ENCODE measurements at regions not wholly inside any gene's neighbourhood (a gene's known extent, or its start where the extent isn't known, plus 50 kb on each side); places are given as distances from the start of the nearest gene placed in this dataset.
"Not testable (repeated sequence)": the region's sequence is repeated elsewhere in the genome, so short reads cannot be mapped to it uniquely, and the experiment has no call there.

- no peak for DNase-seq (ENCODE audit: low read depth)
Measured at GRCh38 chr14:38973083-38973700, 129.8 kb downstream of the SEC23A start.

GRCh38 chr14:38972511-38972910, 130.5 kb downstream of the SEC23A start:
- DNase-seq (ENCODE audit: low read depth), result no peak

- no peak for DNase-seq (ENCODE audit: low read depth)
Measured at GRCh38 chr14:38971258-38971921, 131.6 kb downstream of the SEC23A start.

- DNase-seq (ENCODE audit: low read depth), result no peak
Measured at GRCh38 chr14:38964630-38965029, 138.4 kb downstream of the SEC23A start.

- no peak for DNase-seq (ENCODE audit: low read depth)
Measured at GRCh38 chr14:38960946-38961531, 142.0 kb downstream of the SEC23A start.

GRCh38 chr14:38959021-38959420, 144.0 kb downstream of the SEC23A start:
- no peak for DNase-seq (ENCODE audit: low read depth)

- no peak for DNase-seq (ENCODE audit: low read depth)
Measured at GRCh38 chr14:38958589-38958988, 144.4 kb downstream of the SEC23A start.

GRCh38 chr14:38951451-38951850, 151.6 kb downstream of the SEC23A start:
- peak; percentile 61 for DNase-seq (ENCODE audit: low read depth)

- no peak for DNase-seq (ENCODE audit: low read depth)
Measured at GRCh38 chr14:38950676-38951075, 152.4 kb downstream of the SEC23A start.

- no peak for DNase-seq (ENCODE audit: low read depth)
Measured at GRCh38 chr14:38948576-38948975, 154.5 kb downstream of the SEC23A start.

- DNase-seq (ENCODE audit: low read depth), result peak; percentile 67
Measured at GRCh38 chr14:38948171-38948570, 154.9 kb downstream of the SEC23A start.

GRCh38 chr14:38947343-38947742, 155.7 kb downstream of the SEC23A start:
- DNase-seq (ENCODE audit: low read depth), result no peak

GRCh38 chr14:38944691-38945090, 158.3 kb downstream of the SEC23A start:
- DNase-seq (ENCODE audit: low read depth), result no peak

- DNase-seq (ENCODE audit: low read depth), result no peak
Measured at GRCh38 chr14:38941488-38941887, 161.5 kb downstream of the SEC23A start.

- DNase-seq (ENCODE audit: low read depth), result not testable (repeated sequence)
Measured at GRCh38 chr14:38932653-38933000, 170.4 kb downstream of the SEC23A start.

- no peak for DNase-seq (ENCODE audit: low read depth)
Measured at GRCh38 chr14:38931969-38932652, 170.9 kb downstream of the SEC23A start.

- DNase-seq (ENCODE audit: low read depth), result no peak
Measured at GRCh38 chr14:38930898-38931297, 172.1 kb downstream of the SEC23A start.

- no peak for DNase-seq (ENCODE audit: low read depth)
Measured at GRCh38 chr14:38930022-38930421, 173.0 kb downstream of the SEC23A start.

- no peak for DNase-seq (ENCODE audit: low read depth)
Measured at GRCh38 chr14:38929416-38929815, 173.6 kb downstream of the SEC23A start.

GRCh38 chr14:38921893-38922292, 181.1 kb downstream of the SEC23A start:
- DNase-seq (ENCODE audit: low read depth), result not testable (repeated sequence)

GRCh38 chr14:38915125-38915524, 187.9 kb downstream of the SEC23A start:
- DNase-seq (ENCODE audit: low read depth), result no peak

- no peak for DNase-seq (ENCODE audit: low read depth)
Measured at GRCh38 chr14:38910092-38910491, 192.9 kb downstream of the SEC23A start.

- DNase-seq (ENCODE audit: low read depth), result no peak
Measured at GRCh38 chr14:38904959-38905358, 198.1 kb downstream of the SEC23A start.
